LNCaP clone FGC (cell line): ENCODE measurements at regions not wholly inside any gene's neighbourhood (a gene's known extent, or its start where the extent isn't known, plus 50 kb on each side); places are given as distances from the start of the nearest gene placed in this dataset.

ENCODE experiments used
- DNase-seq: peaks from one replicate; pipeline ENCODE4 v3.0.0-alpha.2; 2011; ENCODE audit warnings: low read depth
- H3K4me3 ChIP-seq: 2 replicates; pipeline ENCODE4 v1.5.1; 2011; ENCODE audit warnings: mild to moderate bottlenecking, low read depth, low read length, control low read depth
- CTCF ChIP-seq: IDR thresholded peaks from 2 replicates; pipeline ENCODE4 v1.5.1; 2012; ENCODE audit warnings: mild to moderate bottlenecking; ENCODE audit not compliant: control insufficient read depth, insufficient read depth; ENCODE audit errors: extremely low read depth

GRCh38 chr2:236968101-236968879, 117.4 kb upstream of the COPS8 start:
- TF ChIP-seq CTCF, result no peak
- no peak overlapping the region for H3K4me3 ChIP-seq
- no peak for DNase-seq

- no peak overlapping the region for H3K4me3 ChIP-seq
- no peak for DNase-seq
- no peak for TF ChIP-seq CTCF
Observed at GRCh38 chr2:236968880-236969534, 116.7 kb upstream of the COPS8 start.

GRCh38 chr2:236969767-236970655, 115.7 kb upstream of the COPS8 start:
- H3K4me3 ChIP-seq, result no peak overlapping the region
- TF ChIP-seq CTCF, result no peak
- DNase-seq, result no peak

- TF ChIP-seq CTCF, result no peak
- DNase-seq, result no peak
- H3K4me3 ChIP-seq, result no peak overlapping the region
Observed at GRCh38 chr2:236970656-236971010, 115.1 kb upstream of the COPS8 start.

GRCh38 chr2:236971131-236971821, 114.4 kb upstream of the COPS8 start:
- DNase-seq, result no peak
- no peak overlapping the region for H3K4me3 ChIP-seq
- no peak for TF ChIP-seq CTCF

- no peak for TF ChIP-seq CTCF
- no peak for DNase-seq
- H3K4me3 ChIP-seq, result no peak overlapping the region
Observed at GRCh38 chr2:236971919-236972381, 113.7 kb upstream of the COPS8 start.
